T-helper 2 cell treated with Interferon-gamma antibody and Interleukin-4, amounts not matched to agents 100 ng/mL and 5 ng/mL, for 36 hours (primary cell): ENCODE measurements at regions not wholly inside any gene's neighbourhood (a gene's known extent, or its start where the extent isn't known, plus 50 kb on each side); places are given as distances from the start of the nearest gene placed in this dataset.

Source experiments
- intact Hi-C: fragments of 100-400 bp; cut with micrococcal nuclease; formaldehyde crosslinking; loops from one replicate; pipeline ENCODE4 v1.15.1; 2023

GRCh38 chr4:125744891-125745364 lies 430.2 kb downstream of the FAT4 start:
- intact Hi-C loops, result no loop called here

GRCh38 chr4:125749354-125749753 lies 434.6 kb downstream of the FAT4 start:
- intact Hi-C loops, result no loop called here

GRCh38 chr4:125750399-125750798 lies 435.6 kb downstream of the FAT4 start:
- intact Hi-C loops, result no loop called here

- intact Hi-C loops, result no loop called here
Observed at GRCh38 chr4:125750828-125751466, 436.2 kb downstream of the FAT4 start.

- intact Hi-C loops, result no loop called here
Observed at GRCh38 chr4:125758438-125758837, 443.7 kb downstream of the FAT4 start.

GRCh38 chr4:125760201-125760819 lies 445.6 kb downstream of the FAT4 start:
- intact Hi-C loops, result no loop called here

- intact Hi-C loops, result no loop called here
Observed at GRCh38 chr4:125760956-125761355, 446.2 kb downstream of the FAT4 start.

GRCh38 chr4:125762537-125762936 lies 447.8 kb downstream of the FAT4 start:
- intact Hi-C loops, result no loop called here

GRCh38 chr4:125765941-125766340 lies 451.2 kb downstream of the FAT4 start:
- intact Hi-C loops, result no loop called here

- intact Hi-C loops, result no loop called here
Observed at GRCh38 chr4:125770814-125771398, 456.2 kb downstream of the FAT4 start.

GRCh38 chr4:125772680-125773079 lies 457.9 kb downstream of the FAT4 start:
- intact Hi-C loops, result no loop called here

GRCh38 chr4:125773502-125773901 lies 458.7 kb downstream of the FAT4 start:
- intact Hi-C loops, result no loop called here

GRCh38 chr4:125773931-125774330 lies 459.2 kb downstream of the FAT4 start:
- intact Hi-C loops, result no loop called here

GRCh38 chr4:125776146-125776545 lies 461.4 kb downstream of the FAT4 start:
- intact Hi-C loops, result no loop called here

GRCh38 chr4:125780164-125780563 lies 465.4 kb downstream of the FAT4 start:
- intact Hi-C loops, result no loop called here

GRCh38 chr4:125780747-125781146 lies 466.0 kb downstream of the FAT4 start:
- intact Hi-C loops, result no loop called here

- intact Hi-C loops, result no loop called here
Observed at GRCh38 chr4:125781651-125782050, 466.9 kb downstream of the FAT4 start.

- intact Hi-C loops, result no loop called here
Observed at GRCh38 chr4:125784741-125785140, 470.0 kb downstream of the FAT4 start.

GRCh38 chr4:125787707-125788106 lies 473.0 kb downstream of the FAT4 start:
- intact Hi-C loops, result no loop called here

GRCh38 chr4:125789023-125789422 lies 474.3 kb downstream of the FAT4 start:
- intact Hi-C loops, result no loop called here

- intact Hi-C loops, result no loop called here
Observed at GRCh38 chr4:125791896-125792295, 477.1 kb downstream of the FAT4 start.

GRCh38 chr4:125794989-125795388 lies 480.2 kb downstream of the FAT4 start:
- intact Hi-C loops, result no loop called here

- intact Hi-C loops, result no loop called here
Observed at GRCh38 chr4:125796138-125796537, 481.4 kb downstream of the FAT4 start.
